HG03066 (cell line): ENCODE measurements at regions not wholly inside any gene's neighbourhood (a gene's known extent, or its start where the extent isn't known, plus 50 kb on each side); places are given as distances from the start of the nearest gene placed in this dataset.

ENCODE experiments used
- ATAC-seq: cut with Tn5 transposase; IDR thresholded peaks from one replicate; pipeline ENCODE4 v1.9.1; 2021; ENCODE audit warnings: low read depth; ENCODE audit not compliant: unreplicated experiment

DNA sequence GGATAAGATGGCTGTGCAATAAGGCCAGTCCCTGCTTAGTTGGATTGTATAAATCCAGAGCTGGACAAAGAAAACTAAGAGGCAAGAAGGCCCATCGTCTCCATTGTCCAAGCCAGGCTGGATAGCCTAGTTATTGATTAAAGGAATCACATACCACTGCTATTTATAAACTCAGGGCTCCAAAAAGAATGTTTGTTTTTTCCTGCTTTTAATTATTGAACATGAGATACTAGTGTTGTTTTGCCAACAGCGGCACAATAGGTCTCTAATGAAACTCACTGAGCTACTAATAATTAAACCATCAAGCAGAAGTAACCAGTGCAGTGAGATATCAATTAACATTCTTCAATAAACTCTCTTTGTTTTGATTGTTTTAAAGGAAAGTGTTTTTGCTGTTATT is 259.7 kb downstream of the INSC start:
- no peak for ATAC-seq

DNA sequence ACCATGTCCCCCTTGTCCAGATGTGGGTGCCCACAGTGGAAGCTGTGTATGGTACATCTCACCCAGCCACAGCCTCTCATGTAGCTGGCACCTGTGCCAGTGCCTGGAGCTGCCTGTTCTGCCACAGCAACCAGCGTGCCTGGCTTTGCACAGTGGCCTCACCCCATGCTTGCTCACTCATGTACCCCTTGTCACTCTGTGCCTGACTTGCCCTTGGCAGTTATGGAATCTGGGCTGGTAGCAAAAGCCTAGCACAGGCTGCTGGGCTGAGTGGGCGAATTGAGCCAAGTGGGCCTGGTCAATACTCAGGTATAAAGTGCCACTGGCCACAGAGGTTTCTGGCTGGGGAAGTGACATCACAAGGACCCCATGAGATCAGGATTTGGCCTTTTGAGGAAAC is 264.2 kb downstream of the INSC start:
- ATAC-seq = no peak

DNA sequence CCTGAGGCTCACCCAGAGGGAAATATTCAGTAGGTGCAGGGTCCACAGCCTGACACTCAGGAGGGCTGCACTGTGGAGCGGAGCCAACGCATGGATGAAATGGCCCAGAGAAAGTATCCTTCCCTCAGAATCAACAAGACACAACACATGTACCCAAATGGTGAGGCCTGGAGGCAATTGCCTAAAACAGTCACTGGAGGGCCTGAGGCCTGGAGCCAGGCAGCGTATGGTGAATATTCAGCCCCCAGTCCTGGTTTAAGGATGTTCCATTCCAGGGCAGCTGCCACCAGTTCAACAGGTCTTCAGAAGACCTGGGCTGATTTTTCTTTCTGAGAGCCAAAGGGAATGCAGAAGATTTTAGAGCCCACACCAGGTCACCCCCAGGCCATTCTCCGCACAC is 264.8 kb downstream of the INSC start:
- ATAC-seq = no peak

DNA sequence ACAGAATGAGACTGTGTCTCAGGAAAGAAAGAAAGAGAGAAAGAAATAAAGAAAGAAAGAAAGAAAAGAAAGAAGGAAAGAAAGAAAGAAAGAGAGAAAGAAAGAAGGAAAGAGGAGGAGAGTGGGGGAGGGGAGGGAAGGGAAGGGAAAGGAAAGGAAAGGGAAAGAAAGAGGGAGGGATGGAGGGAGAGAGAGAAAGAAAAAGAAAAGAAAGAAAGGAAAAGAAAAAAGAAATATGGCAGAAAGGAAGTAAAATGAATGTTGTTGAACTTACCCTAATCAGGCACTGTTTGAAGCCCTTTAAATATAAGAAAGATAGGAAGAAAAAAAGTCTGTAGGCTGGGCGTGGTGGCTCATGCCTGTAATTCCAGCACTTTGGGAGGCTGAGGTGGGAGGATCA is 276.1 kb downstream of the INSC start:
- no peak for ATAC-seq

DNA sequence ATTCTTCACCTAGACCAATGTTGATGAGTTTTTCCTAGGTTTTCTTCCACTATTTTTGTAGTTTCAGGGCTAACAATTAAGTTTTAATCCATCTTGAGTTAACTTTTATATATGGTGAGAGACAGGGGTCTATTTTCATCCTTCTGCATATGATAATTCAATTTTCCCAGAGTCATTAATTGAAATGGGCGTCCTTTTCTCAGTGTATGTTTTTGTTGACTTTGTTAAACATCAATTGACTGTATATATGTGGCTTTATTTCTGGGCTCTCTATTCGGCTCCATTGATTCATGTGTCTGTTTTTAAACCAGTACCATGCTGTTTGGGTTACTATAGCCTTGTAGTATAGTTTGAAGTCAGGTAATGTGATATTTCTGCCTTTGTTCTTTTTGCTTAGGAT is 282.1 kb downstream of the INSC start:
- no peak for ATAC-seq

DNA sequence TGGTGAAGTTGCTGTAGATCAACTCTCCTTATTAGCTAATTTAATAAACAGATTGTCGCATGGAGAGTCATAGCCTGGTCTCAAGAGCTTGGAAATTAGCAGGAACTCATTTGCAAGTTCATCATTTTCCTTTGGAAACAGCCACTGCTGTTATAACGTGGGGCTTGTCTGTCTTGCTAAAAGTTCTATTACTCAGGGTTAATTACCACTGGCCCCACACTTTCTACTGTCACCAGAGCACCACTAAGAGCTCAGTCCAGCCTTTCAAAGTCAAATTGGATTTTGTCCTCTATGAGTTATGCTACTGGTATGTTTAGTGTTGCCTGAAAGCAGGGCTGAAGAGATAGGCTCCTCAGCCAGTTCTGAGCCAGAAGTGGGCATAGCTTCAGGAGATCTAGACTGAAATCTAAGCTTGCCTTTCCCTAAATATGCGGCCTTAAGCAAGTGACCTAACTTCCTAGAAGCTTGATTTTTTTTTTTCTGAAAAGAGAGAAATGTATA is 292.2 kb downstream of the INSC start:
- no peak for ATAC-seq

DNA sequence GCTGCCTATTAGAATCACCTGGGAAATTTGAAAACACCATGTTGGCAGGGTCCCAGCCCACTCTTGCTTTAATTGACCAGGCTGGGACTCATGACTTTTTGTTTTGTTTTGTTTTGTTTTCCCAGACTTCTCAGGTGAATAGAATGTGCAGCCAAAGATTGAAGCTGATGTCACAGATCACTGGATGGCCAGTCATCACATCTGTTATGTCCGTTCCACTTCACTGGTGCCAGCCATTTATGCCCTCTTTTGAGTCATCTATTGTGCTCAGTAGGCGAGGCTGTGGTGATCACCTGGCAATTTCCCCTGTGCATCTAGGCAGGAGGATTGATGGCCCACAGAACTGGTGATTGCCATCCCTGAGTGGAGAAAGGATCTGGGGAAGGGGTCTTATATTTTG is 297.3 kb downstream of the INSC start:
- no peak for ATAC-seq

DNA sequence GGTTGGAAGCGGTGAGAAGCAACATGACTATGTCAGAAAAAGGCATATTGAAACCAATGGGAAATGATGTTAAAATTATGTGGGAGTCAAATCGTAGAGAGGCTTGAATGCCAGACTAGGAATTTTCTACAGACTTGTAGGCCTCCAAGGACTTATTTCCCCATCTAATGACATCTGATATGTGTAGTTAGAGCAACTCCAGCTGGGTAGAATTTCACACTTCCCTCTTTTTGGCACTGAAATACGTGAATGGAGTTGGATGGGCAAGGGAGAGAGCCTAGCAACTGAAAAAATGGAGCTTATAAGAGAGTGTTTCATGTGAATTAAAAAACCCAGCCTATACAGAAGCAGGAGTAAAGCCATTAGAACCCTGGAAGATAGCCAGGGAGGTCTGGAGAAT is 304.2 kb downstream of the INSC start:
- ATAC-seq = no peak

DNA sequence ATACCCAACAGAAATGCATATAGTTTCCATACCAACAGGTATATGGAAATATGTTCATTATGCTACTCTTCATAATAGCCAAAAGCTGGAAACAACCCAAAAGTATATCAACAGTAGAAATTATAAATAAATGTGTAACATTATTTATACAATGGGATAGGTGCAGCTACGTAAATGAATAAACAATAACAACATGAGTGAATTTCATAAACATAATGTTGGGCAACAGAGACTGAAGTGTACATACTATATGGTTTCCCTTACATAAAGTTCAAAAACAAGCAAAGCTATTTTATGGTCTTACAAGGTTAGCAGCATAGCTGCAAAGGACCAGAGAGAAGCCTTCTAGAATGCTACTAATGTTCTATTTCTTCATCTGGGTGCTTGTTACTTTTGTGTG is 305.0 kb downstream of the INSC start:
- ATAC-seq = no peak

DNA sequence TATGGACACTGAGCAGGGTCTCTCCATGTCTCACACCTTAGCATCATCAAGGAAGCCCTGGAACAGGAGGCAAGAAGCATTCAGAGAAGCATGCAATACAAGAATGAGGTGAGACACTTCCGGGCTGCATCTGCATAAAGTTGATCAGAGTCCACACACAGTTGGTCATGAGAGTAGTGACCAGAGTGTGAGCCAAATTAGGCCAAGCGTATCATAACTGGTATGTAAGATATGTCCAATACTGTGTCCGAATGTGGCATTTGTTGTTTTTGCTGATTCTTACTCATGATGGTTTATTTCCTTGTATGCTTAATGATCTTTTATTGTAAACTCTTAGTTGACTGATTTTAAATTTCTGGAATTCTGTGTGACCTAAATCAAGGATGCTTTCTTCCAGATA is 315.7 kb downstream of the INSC start:
- no peak for ATAC-seq

DNA sequence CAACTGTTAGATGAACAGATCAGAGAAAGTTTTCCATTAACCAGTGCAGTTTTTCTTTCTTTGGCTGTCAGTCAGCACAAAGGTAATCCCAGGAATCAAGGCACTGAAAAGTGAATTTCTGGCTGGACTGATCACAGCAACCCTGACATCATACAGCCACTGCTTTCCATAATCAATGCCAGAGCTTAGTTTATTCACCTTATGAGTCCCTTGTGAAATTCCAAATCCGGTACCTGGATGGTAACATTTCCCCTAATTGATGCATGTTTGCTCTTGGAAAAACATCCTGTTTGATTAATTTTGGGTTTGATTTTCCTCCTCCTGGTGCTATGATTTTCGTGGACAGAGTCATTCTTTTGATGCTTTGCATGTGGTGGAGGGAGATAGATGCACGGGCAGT is 319.8 kb downstream of the INSC start:
- ATAC-seq = no peak

DNA sequence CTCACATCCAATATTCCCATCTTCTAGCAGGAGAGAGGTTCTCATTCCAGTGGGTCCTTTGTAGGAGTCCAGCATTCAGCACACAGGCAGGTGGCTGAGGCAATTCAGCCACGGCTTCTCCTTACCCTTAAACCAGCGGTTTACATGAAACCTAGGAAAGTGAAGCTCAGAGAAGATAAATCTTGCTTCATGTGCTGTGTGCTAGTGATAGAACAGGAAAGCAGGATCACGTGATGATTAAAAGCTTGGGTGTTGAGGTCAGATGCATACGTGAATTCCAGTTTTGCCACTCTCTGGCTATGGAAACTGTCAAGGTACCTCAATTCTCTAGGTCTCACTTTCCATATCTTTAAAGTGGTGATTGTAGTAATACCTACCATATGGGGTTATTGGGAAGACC is 331.6 kb downstream of the INSC start:
- ATAC-seq = no peak

DNA sequence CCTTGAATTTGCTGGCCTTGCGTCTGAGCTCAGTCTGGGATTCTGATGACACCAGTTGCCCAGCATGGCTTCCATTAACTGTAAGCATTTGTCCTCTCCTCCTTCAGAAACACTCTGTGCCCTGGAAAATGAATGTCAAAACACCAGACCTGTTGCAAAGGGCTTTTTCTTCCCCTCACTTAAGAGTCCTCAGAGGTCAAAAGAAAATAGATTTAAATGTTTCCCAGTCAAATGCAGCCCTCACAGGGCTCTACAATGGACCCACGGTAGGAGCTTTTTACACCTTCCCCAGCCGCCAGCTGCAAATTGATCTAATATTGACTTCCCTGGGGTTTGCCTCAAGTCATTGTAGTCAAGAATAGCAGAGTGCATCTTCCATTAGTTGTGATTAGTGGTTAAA is 332.2 kb downstream of the INSC start:
- ATAC-seq = no peak

DNA sequence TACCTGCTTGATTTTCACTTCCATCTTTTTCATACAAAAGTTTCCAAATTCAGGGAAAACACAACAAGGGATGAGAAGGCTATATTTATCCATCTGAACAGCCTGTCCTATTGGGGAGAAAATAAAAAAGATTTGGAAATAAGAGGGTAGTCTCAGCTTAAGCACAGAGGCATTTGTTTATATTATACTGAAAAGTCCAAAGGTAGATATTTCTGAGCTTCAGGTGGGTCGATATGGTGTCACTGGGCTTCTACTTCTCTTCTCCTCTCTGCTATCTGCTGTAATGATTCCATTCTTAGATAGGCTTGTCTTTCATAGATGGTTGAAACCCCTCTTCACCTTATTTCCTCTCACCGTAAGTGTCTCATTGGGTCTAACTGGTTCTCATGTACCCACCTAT is 337.0 kb downstream of the INSC start:
- no peak for ATAC-seq

DNA sequence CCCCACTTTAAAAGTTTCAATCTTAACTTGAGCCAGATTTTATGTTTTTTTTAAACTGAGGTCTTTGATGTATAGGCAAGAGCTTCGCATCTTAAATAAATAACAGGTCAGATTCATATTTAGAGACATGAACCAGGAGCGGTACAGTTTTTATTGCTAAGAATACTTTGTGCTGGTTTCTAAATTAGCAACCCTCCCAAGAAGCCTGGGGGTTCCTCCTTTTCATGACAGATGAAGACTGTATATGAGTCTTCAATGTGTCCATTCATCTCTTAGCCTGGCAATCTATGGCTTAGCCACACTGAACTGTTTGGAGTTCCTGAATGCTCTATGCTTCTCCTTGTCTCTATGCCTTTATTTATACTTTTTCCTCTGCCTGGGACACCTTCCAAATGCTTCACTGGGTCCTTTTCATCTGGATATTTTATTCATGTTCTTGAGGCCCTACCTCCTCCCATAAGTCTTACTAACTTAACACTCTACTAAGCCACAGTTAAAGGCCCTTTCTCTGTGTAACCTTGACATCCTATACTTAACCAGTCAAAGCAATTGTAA is 338.6 kb downstream of the INSC start:
- ATAC-seq = no peak

DNA sequence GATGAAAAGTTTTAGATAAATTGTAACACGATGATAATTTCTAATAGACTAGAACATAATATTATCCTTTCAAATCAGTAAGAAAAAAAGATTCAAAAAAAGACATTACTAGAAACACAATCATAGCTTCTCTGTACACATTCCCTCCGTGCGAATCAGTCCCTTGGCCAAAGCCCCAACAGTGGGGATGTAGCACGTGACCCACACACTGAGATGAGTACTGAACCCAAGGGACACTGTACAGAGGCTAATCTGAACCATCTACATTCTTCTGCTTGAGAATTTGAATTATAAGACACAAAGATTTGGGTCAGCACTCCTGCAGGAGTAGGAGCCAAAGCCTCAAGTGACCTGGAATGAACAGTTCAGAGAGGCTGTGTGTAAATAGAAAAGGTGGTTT is 353.7 kb downstream of the INSC start:
- no peak for ATAC-seq

DNA sequence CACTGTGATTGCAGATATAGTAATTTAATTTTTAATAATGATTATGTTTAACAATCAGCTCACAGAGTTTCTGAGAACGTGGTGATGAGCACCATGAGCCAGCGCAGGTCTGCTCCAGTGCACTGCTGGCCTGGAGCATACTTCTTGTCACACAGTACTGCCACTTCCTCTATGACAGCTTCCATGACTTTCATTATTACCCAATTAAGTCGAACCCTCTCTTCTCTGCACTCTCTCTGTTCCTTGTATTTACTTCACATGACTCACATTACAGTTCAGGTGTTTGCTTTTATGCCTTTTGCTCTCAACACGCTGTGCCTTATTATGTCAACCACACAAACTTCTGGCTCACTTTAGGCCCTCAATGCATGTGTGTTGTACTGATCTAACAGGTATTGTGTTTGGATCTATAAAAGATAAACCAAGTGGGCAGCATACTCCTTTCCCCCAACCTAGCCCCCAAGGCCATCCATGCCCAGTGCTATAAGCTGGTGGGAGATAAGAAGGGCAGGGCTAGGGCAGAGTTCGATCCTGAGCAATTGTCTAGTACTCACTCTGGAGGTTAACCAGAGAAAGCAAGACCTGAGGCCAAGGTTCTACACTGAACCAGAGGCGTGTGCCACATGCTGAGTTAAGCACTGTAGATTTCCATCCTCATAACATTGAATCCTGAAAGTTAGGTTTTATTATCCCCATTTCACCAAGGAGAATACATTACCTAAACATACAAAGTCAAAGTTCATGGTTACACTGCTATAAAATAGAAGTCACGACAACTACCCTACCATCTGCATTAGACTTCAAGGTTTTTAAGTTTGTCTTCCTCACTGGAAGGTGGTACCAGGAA is 356.5 kb downstream of the INSC start:
- ATAC-seq = no peak

DNA sequence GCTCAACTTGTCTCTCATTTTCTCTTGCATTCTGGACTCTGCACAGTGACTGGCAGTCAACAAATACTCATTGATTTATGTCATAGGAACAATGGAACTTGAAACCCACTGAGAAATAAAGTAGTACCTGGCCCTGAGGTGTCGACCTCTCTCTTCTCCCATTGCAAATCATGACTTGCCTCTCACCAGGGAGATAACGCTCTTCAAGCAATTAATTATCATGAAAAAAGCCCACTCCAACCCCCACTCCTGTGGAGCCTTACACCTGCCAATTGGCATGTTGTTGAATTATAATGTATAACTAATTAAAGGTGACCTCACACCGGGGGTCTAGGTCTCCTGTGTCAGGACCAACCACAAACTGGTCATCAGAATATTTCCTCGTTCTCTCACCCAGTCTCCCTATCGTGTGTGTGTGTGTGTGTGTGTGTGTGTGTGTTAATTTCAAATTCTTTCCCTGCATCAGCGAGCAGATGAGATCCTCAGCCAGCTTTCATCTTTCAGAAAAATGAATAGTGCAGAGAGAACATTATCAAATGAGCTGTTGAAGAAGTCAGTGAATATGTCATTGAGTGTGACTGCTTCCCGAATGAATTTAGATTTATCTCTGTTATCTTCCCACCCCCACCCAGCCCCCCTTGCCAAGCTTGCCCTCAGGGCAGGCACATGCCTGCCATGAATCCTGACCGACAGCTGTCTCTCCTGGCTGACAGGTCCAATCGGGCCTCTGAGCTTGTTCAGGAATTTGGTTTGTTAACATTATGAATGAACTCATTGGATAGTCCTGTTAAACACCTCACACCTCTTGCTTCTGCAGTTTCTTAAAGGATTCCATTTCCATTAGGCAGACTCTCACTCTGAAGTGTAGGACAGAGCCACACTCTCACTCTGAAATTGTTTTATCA is 357.4 kb downstream of the INSC start:
- no peak for ATAC-seq

DNA sequence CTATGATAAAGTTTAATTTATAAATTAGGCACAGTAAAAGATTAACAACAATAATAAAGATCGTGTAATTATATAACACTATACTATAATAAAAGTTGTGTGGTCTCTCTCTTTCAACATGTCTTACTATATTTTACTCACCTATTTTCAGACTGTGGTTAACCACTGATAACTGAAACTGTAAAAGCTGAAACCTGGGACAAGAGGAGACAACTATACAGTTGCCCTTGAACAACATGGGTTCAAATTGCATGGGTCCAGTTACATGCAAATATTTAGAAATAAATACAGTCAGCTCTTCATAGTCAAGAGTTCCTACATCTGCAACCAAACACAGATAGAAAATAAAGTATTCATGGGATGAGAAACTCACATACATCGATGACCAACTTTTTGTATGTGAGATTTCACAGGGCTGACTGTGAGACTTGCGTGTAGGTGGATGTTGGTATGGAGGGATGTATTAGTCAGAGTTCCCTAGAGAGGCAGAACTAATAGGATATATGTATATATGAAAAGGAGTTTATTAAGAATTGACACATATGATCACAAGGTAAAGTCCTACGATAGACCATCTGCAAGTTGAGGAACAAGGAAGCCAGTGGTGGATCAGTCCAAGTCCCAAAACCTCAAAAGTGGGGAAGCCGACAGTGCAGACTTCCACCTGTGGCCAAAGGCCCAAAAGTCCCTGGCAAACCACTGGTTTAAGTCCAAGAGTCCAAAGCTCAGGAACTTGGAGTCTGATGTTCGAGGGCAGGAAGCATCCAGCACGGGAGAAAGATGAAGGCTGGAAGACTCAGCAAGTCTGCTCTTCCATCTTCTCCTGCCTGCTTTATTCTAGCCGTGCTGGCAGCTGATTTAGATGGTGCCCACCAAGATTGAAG is 359.5 kb downstream of the INSC start:
- ATAC-seq = peak; percentile 67

DNA sequence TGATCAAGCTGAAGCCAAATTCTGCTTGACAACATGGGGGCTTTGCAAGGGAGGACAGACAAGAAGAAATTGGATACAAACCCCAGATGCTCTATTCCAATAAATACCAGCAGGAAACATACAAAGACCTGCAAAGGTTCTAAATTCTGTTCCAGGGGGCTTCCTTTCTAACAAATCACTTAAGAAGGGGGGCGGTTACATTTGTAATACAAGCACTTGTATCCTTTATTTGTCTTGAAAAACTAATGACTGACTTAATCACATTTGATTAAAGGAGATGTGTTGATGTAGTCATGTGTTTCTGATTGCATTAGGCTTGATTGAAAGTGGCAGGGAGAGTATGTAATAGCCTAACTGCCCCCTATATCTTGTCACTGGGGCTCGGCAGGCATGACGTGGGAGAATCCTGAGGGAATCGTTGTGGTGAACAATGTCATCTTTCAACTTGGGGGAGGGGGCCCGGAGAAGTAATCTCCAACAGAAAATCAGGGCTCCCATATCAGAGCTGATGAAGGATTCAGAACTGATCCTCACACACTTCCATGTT is 361.7 kb downstream of the INSC start:
- no peak for ATAC-seq
